ENCODE measurements at regions not wholly inside any gene's neighbourhood (a gene's known extent, or its start where the extent isn't known, plus 50 kb on each side); places are given as distances from the start of the nearest gene placed in this dataset.

GRCh38 chr3:88528494-88528893 lies 378.7 kb downstream of the C3orf38 start:
- Histone ChIP-seq H3K36me3 (no peaks in the 10 kb centered on the region), H3K4me3 (no peak overlapping the region), H3K27ac (no peak overlapping the region), H3K9me3 (no peaks in the 10 kb centered on the region), H3K4me1 (no peaks in the 10 kb centered on the region), H3K27me3 (no peaks in the 10 kb centered on the region)
- 68% methylated on average over 3 of the region's 3 CpGs; no CpG with 5 or more reads in 1 of the 2 donors for WGBS, 2 donors (ENCODE audit: low coverage in 1 of 2)
- TF ChIP-seq CTCF (IDR thresholded peaks at IDR 0.05) = no peak
- TF ChIP-seq POLR2AphosphoS5 (IDR thresholded peaks at IDR 0.05) = no peak
- TF ChIP-seq POLR2A (IDR thresholded peaks at IDR 0.05) = no peak
- no peak for TF ChIP-seq EP300 (IDR thresholded peaks at IDR 0.05; ENCODE audit: low read depth)
- intact Hi-C loops (cut with DNase I; ENCODE audit: low total_unique reads) (no loop called here), in situ Hi-C loops (cut with MboI; ENCODE audit: low pct_ligation_motif_present in 1 of 4, low pct_unique_long_range_greater_than_20kb in 1 of 4, low sequenced_read_pairs in 3 of 4) (no loop called here)
- no peak for DNase-seq

- no peak for DNase-seq
- Histone ChIP-seq H3K36me3 (no peaks in the 10 kb centered on the region), H3K27me3 (no peaks in the 10 kb centered on the region), H3K4me3 (no peak overlapping the region), H3K9me3 (no peaks in the 10 kb centered on the region), H3K27ac (no peak overlapping the region), H3K4me1 (no peaks in the 10 kb centered on the region)
- intact Hi-C loops (cut with DNase I; ENCODE audit: low total_unique reads) = no loop called here
- 42 to 65% methylated on average over 3 to 4 of the region's 4 CpGs for WGBS, 2 donors (ENCODE audit: low coverage in 1 of 2)
- in situ Hi-C loops (cut with MboI; ENCODE audit: low pct_ligation_motif_present in 1 of 4, low pct_unique_long_range_greater_than_20kb in 1 of 4, low sequenced_read_pairs in 3 of 4) = no loop called here
- TF ChIP-seq POLR2A (IDR thresholded peaks at IDR 0.05) (no peak), CTCF (IDR thresholded peaks at IDR 0.05) (no peak), EP300 (IDR thresholded peaks at IDR 0.05; ENCODE audit: low read depth) (no peak), POLR2AphosphoS5 (IDR thresholded peaks at IDR 0.05) (no peak)
Observed at GRCh38 chr3:88534534-88534933, 384.8 kb downstream of the C3orf38 start.

GRCh38 chr3:88535563-88535962 lies 385.8 kb downstream of the C3orf38 start:
- H3K36me3 ChIP-seq = no peaks in the 10 kb centered on the region
- no peaks in the 10 kb centered on the region for H3K4me1 ChIP-seq
- H3K27ac ChIP-seq = no peak overlapping the region
- no peak overlapping the region for H3K4me3 ChIP-seq
- 88 to 89% methylated on average over 1 of the region's 1 CpG for WGBS, 2 donors (ENCODE audit: low coverage in 1 of 2)
- H3K27me3 ChIP-seq = no peaks in the 10 kb centered on the region
- no peak for TF ChIP-seq POLR2AphosphoS5 (IDR thresholded peaks at IDR 0.05)
- no peak for TF ChIP-seq CTCF (IDR thresholded peaks at IDR 0.05)
- no peak for TF ChIP-seq EP300 (IDR thresholded peaks at IDR 0.05; ENCODE audit: low read depth)
- TF ChIP-seq POLR2A (IDR thresholded peaks at IDR 0.05) = no peak
- in situ Hi-C loops (cut with MboI; ENCODE audit: low pct_ligation_motif_present in 1 of 4, low pct_unique_long_range_greater_than_20kb in 1 of 4, low sequenced_read_pairs in 3 of 4) (no loop called here), intact Hi-C loops (cut with DNase I; ENCODE audit: low total_unique reads) (no loop called here)
- DNase-seq = no peak
- H3K9me3 ChIP-seq = no peaks in the 10 kb centered on the region

- TF ChIP-seq POLR2AphosphoS5 (IDR thresholded peaks at IDR 0.05) (no peak), POLR2A (IDR thresholded peaks at IDR 0.05) (no peak), EP300 (IDR thresholded peaks at IDR 0.05; ENCODE audit: low read depth) (no peak), CTCF (IDR thresholded peaks at IDR 0.05) (no peak)
- H3K27me3 ChIP-seq = no peaks in the 10 kb centered on the region
- H3K4me3 ChIP-seq = no peak overlapping the region
- no peak overlapping the region for H3K27ac ChIP-seq
- no peaks in the 10 kb centered on the region for H3K9me3 ChIP-seq
- H3K4me1 ChIP-seq = no peaks in the 10 kb centered on the region
- in situ Hi-C loops (cut with MboI; ENCODE audit: low pct_ligation_motif_present in 1 of 4, low pct_unique_long_range_greater_than_20kb in 1 of 4, low sequenced_read_pairs in 3 of 4) = no loop called here
- no peak for DNase-seq
- no peaks in the 10 kb centered on the region for H3K36me3 ChIP-seq
- intact Hi-C loops (cut with DNase I; ENCODE audit: low total_unique reads) = loop anchor here (5.0 kb wide), 1 partner anchor 441 kb away; no protein-coding TSS in a partner anchor
Observed at GRCh38 chr3:88542916-88543315, 393.2 kb downstream of the C3orf38 start.

Measured in transverse colon (tissue), 4 donors.